Effector CD4-positive, alpha-beta T cell (primary cell): ENCODE measurements at regions not wholly inside any gene's neighbourhood (a gene's known extent, or its start where the extent isn't known, plus 50 kb on each side); places are given as distances from the start of the nearest gene placed in this dataset.

Source experiments
- DNase-seq: peaks from one replicate; pipeline ENCODE4 v3.0.0-alpha.2; 2020

DNA sequence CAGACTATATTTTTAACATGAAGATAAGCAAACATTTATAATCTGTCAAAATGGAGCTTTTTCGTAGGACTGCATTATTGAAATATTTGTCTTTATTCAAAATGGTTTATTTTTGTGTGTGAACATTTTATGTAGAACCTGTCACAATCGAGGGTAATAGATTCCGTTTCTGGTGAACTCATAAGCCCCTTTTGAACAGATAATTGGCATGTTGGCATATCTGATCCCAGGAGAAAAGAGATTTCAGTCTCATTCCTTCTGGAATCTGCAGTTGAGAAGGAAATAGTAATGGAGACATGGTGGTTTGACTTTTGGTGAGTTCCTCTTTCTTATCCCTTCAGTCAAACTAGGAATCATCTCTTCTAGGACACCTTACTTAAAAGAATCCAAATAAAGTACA lies 427.9 kb upstream of the B3GALT2 start:
- no peak for DNase-seq

DNA sequence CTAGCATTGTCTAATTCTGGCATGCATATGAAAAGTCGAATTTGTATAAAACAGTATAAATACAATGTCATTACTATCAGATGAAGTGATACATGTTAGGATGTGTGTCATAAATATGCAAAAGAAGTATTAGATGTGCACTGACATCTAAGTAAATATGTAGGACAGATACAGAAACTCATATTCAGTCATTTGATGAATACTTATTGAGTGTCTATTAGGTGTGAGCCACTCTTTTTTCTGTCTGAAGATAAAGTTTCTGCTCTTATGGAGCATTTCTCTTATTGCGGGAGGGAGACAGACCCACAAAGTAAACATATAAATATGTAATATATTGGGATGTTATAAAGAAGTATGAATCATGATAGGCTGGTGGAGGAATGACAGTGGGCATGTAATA lies 426.6 kb upstream of the B3GALT2 start:
- DNase-seq = no peak

DNA sequence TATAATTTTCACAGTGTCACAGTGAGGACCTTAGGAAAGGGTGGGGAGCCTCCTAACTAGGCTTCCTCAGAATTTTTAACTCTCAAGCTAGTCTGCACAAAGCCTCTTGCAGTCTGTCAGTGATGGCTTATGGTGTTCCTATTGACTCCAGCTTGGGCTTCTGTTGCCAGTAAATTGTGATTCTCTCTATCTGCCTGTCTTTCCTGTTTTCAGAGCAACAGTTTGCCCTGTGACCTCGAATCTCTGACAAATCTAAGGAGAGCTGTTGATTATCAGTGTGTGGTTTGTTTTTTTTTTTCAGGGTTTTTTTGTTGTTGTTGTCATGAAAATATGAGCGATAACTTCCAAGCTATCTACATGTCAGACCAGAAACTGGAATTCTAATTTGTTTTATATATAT lies 423.2 kb upstream of the B3GALT2 start:
- no peak for DNase-seq

DNA sequence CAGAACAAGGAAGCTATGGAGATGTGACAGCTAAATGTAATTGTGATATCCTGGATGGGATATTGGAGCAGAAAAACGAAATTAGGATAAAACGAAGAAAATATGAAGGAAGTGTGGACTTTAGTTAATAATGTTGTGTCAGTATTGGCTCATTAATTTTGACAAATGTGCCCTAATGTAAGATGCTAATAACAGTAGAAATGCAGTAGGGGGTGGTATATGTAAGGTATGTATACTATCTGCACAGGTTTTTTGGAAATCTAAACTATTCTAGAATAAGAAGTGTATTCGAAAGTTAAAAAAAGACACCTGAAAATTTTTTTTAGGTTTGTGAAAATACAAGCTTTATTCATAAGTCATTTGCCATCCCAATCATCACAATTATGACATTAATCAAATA lies 421.4 kb upstream of the B3GALT2 start:
- no peak for DNase-seq

- no peak for DNase-seq
Measured at GRCh38 chr1:193606035-193606434, 419.6 kb upstream of the B3GALT2 start.

DNA sequence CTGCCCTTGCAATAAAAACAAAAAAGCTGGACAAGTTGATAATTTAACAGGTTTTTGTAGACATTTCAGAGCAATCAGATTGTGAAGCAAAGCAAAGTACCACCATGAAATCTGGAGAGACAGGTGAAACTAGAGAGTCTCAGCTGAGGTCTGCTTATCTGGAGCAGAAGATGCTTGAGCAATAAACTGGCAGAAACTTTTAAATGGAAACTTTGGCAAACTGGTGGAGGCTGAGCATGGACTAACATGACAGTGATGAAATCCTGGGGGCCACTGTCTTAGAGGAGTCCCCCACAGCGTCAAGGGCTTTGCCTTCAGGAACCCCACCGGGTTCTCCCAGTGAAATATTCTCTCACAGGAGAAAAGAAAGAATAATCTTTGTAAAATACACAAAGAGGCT lies 416.3 kb upstream of the B3GALT2 start:
- DNase-seq = no peak

- DNase-seq = no peak
Measured at GRCh38 chr1:193593147-193593885, 406.9 kb upstream of the B3GALT2 start.

- DNase-seq = no peak
Measured at GRCh38 chr1:193592317-193592716, 405.9 kb upstream of the B3GALT2 start.

GRCh38 chr1:193590102-193590501 lies 403.7 kb upstream of the B3GALT2 start:
- DNase-seq = no peak

GRCh38 chr1:193589597-193590040 lies 403.2 kb upstream of the B3GALT2 start:
- no peak for DNase-seq

DNA sequence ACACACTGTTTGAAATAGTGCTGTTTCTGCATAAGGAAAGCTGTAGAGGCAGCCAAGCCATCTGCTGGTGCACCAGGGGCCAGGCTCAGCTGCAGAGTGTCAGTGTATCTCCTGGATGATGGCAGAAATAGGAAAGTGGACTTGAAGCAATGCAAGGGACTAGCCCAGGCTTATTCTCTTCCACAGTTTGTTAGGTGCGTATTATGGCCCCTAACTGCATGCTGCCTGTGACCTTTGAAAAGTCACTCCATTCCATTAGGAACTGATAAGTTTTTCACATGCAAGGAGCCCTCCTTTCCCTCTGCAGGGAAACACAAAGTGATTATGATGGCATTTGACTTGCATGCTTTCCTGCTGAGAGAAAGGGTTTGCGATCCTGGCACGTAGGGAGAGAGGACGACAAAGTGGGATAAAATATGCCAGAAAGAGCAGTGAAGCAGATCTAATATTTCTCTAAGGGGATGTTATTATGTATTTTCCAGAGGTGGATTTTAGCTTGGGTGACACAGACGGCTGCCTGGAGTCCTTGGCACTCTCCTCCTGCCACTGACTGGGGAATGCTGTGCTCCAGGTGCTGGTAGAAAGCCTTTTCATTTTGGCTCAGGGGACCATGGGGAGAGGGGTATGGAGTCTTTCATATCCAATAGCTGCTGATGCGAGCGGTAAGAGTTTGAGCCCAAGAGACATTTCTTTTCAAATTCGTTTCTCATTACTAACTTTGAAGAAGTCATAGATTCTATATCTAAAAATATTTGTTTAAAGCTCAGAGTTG lies 402.1 kb upstream of the B3GALT2 start:
- no peak for DNase-seq

DNA sequence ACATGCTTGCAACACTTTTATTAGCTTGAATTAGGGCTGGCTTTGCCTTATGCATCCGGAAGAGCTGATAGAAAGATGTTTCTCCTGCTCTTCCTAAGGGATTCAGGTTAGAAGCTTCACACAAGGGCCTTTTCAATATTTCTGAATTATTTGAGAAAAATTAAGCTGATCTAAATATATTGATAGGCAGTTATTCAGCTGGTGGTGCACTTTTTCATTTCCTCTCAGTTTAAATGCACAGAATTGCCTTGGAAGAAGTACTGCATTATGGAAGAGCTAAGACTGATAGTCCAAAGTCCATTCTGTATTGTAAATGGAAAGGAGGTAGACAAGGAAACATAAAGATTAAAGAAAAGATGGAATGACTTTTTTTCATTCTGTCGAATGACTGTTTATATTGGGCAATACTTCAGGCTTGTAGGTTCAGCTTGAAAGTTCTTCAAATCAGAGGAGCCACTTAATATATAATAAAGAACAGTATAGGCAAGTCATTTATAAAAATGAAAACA lies 398.4 kb upstream of the B3GALT2 start:
- no peak for DNase-seq

DNA sequence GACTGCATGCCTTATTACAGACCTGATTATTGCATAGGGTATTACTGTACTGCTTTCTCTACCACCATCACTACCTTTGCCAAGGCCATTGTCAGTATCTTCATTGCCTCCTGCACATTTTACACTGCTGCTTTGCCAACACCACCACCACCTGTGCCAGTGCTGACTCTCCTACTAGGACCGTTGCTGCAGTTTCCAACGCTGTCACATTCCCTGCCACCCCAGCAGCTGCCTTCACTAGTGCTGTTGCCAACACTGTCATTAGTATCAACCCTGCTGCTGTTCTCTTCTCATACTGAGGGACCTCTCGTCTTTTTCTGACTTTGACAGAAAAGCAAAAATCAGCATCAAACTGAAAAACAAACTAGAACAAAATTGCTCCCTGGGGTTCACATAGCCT lies 394.9 kb upstream of the B3GALT2 start:
- no peak for DNase-seq

DNA sequence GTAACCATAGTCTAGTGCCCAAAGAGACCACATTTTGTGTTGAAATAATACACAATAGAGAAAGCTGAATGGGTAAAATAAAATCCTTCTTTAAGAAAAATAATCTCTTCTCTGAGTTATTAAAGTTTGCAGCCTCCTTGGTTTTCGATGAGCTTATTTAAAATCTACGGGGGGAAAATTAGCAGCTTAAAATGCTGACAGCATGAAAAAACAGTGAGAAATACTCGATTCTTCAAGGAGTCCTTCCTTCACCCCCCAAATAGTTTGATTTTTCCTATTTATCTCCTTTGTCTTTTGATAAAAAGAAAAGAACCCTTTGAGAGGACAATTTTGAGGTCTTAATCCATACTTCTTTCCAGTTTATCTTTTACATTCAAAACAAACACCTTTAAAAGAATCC lies 394.0 kb upstream of the B3GALT2 start:
- no peak for DNase-seq

- DNase-seq = no peak
Measured at GRCh38 chr1:193579323-193579722, 392.9 kb upstream of the B3GALT2 start.

GRCh38 chr1:193574913-193575312 lies 388.5 kb upstream of the B3GALT2 start:
- no peak for DNase-seq

DNA sequence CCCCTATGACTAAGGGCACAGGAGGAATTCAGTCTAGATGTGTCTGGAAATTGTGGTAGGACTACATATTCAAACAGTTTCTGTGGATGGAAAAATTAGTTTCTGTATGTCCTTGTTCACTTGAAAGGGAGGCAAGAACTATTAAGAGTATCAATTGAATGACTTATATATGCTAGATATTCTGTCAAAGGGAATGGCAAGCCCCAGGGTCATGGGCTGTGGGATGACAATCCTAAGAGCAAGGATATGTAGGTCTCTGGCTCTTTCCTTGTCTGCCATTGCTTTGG lies 383.5 kb upstream of the B3GALT2 start:
- DNase-seq = no peak

DNA sequence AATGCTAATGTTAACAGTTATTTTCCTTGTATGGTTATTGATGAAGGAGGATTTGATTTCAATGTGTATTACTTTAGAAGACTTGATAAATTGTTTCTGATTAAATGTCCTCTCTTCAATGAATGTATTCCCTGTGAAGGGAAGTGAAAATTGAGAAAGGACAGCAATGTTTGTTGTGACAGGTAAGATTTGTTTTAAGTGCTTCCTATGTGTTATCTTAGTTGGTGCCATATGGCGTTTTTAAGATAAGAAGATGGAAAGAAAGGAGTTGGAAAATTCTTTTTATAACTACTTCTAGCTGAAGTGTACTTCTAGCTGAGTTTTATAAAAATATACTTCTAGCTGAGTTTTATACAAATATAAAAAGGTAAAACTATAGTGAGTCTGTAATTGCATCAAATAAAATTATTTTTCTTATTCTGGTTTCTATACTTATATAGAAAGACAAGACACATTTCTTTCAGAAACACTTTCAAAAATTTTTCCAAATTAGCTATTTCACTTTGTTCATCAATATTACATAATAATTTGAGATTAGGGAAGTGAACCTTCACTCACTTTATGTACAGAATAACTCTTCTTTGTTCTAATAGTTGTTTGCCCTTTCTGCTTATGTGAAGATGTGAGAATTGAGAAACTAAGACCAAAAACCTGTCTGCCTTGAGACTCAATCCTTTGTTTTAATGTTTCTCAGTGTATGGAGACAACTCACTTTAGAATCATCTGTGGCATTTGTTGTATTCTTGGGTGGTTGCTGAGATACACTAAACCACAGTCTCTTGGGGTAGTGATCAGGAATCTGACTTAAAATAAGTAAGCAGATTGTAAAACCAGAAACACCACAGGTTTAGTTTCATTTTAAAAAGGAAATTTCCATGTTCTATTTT lies 382.9 kb upstream of the B3GALT2 start:
- no peak for DNase-seq

DNA sequence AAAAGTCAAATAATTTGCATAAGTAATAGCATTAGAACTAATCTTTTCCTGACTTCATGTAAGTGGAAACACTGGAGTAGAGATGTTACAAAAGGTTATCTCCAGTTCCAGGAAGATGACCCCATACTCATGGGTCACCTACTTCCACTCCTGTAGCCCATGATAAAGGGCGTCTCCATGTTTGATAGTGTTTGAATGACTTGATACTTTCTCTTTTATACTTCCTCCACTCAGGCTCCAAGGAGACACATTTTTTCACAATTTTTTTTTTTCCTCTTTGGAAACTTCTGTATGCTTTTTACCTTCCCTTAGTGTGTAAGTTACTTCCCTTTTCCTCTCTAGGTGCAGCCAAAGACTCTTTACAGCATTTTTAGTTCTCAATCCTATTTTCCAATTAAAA lies 382.1 kb upstream of the B3GALT2 start:
- DNase-seq = no peak

DNA sequence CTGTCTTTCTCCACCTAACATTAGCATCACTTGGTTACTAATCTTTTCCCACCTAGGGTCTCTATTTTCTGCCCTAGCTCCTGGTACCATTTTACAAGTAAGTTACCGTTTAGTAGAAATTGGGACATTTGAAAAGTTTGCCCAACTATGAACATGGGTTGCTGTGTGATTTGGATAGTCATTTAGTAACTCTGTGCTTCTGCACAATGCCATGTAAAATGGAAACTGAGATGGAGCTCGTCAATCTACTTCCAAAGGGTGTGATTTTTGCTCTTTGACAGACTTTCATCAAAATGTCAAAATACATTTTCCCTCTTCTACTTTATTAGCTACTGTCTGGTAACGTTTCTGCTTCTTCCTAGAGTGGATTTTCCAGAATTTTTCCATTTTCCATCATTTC lies 381.5 kb upstream of the B3GALT2 start:
- DNase-seq = no peak

GRCh38 chr1:193566735-193567134 lies 380.3 kb upstream of the B3GALT2 start:
- DNase-seq = no peak

GRCh38 chr1:193565971-193566577 lies 379.7 kb upstream of the B3GALT2 start:
- DNase-seq = no peak

GRCh38 chr1:193562121-193562520 lies 375.7 kb upstream of the B3GALT2 start:
- no peak for DNase-seq
